Naive thymus-derived CD8-positive, alpha-beta T cell (primary cell): ENCODE measurements at regions not wholly inside any gene's neighbourhood (a gene's known extent, or its start where the extent isn't known, plus 50 kb on each side); places are given as distances from the start of the nearest gene placed in this dataset.
A peak's percentile ranks its signal among the peaks of the same experiment; 100 is the strongest.
"Not testable (repeated sequence)": the region's sequence is repeated elsewhere in the genome, so short reads cannot be mapped to it uniquely, and the experiment has no call there.

Source experiments
- ATAC-seq, 2 donors: fragments of 150-1000 bp; cut with Tn5 transposase in 1 of 2; sonication (Bioruptor Pico), chemical (Tn5 transposase) in 1 of 2; 1 replicate in 1 of 2; 2 replicates in 1 of 2; pipeline ENCODE4 v1.10.0; 2021; ENCODE audit warnings: mild to moderate bottlenecking in 2 of 2, moderate library complexity in 2 of 2
- POLR2A ChIA-PET: fragments of 350-600 bp; sonication (Branson Sonifier 250); formaldehyde crosslinking; loops from one replicate; lab custom pipeline; 2021; ENCODE audit warnings: antibody characterized with exemption; lab: Charles Lee
- DNase-seq, 10 donors: peaks; one replicate each; pipeline versions ENCODE4 v3.0.0 to v3.0.0-alpha.2; 2020 to 2022
- H3K27ac Mint-ChIP-seq, 10 donors: one replicate each; pipeline ENCODE4 v1.8.0; 2020 to 2022; ENCODE audit warnings: mild to moderate bottlenecking in 10 of 10, mixed read lengths in 10 of 10, moderate library complexity in 4 of 10, inconsistent platforms in 1 of 10
- H3K27me3 Mint-ChIP-seq, 5 donors: one replicate each; pipeline ENCODE4 v1.8.0; 2021 to 2022; ENCODE audit warnings: mixed read lengths in 5 of 5
- H3K36me3 Mint-ChIP-seq, 3 donors: one replicate each; pipeline ENCODE4 v1.8.0; 2020 to 2022; ENCODE audit warnings: mixed read lengths in 3 of 3, mild to moderate bottlenecking in 2 of 3, inconsistent platforms in 1 of 3
- H3K4me1 Mint-ChIP-seq, 4 donors: one replicate each; pipeline ENCODE4 v1.8.0; 2021 to 2022; ENCODE audit warnings: mixed read lengths in 4 of 4
- H3K4me3 Mint-ChIP-seq, 10 donors: one replicate each; pipeline ENCODE4 v1.8.0; 2020 to 2022; ENCODE audit warnings: mild to moderate bottlenecking in 10 of 10, mixed read lengths in 10 of 10, moderate library complexity in 6 of 10, inconsistent platforms in 1 of 10
- H3K9me3 Mint-ChIP-seq, 9 donors: one replicate each; pipeline ENCODE4 v1.8.0; 2020 to 2022; ENCODE audit warnings: mixed read lengths in 9 of 9, mild to moderate bottlenecking in 3 of 9, inconsistent platforms in 1 of 9, moderate library complexity in 1 of 9

DNA sequence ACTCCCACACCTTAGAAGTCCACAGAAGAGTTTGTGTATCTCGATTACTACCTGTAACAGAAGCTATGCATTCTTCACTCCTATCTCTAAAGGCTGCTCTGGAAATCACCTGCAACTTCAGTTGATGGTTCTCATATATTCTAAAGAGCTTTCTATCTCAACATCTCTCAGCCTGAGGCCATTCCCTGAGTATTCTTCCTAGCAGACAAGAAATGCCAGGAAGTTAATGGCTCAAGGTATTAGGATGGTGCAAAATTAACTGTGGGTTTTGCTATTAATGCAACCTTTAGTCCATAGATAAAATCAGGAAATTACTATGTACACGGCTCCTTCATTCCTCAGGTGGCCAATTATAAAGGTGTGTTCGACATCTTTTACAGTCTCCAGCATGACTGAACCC, 290.1 kb downstream of the ZNF716 start:
- ATAC-seq, H3K27me3 Mint-ChIP-seq, POLR2A ChIA-PET, H3K36me3 Mint-ChIP-seq, H3K4me1 Mint-ChIP-seq, H3K27ac Mint-ChIP-seq, DNase-seq, H3K4me3 Mint-ChIP-seq: not testable (repeated sequence)
- H3K9me3 Mint-ChIP-seq = peaks cover 8 to 25% (median 15%) of the 10 kb centered on the region in 9 donors

DNA sequence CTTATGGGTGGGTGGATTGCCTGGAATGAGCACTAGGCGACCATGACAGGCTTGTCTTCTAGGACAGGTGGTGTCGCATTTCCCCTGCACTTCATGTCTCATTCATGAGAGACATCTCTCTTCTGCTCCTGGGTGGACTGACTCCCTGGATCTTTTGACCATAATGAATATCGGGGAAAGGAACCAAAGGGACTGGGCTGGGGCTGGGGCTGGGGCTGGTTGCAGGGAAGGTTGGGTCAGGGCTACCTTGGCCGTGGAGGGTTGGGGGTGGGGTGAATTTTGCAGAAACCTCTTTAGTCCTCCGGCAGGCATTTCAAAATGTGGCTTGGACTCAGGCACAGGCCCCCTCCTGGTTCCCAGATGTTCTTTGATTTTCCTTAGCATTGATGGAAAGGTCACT, 319.2 kb downstream of the ZNF716 start:
- ATAC-seq = no peak
- Mint-ChIP-seq H3K4me3 (no peak overlapping the region), H3K36me3 (peaks cover 0 to 10% (median 3%) of the 10 kb centered on the region in 3 donors), H3K4me1 (peaks cover 0 to 4% (median 1%) of the 10 kb centered on the region in 4 donors), H3K9me3 (peaks cover 4 to 45% (median 20%) of the 10 kb centered on the region in 9 donors), H3K27ac (no peak overlapping the region), H3K27me3 (no peaks in the 10 kb centered on the region)
- POLR2A ChIA-PET = no interaction called here
- DNase-seq = no peak

DNA sequence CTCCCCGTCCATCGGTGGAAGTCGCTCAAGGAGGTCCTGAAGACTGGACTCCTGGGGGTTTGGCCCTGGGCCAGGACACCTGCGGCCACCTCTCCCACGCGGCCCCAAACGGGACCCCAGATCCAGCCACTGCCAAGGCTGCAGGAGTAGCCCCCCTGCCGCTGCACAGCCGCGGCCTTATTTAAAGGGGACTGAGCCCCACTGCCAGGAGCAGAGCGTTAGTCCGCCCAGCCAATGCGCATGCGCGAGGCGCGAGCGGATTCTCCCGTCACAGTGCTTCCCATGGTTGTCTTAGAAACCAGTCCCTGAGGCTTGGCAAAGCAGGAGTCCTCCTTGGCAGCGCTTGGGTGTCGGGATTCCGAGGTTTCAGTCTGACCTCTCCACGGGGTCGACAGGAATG, 320.0 kb downstream of the ZNF716 start:
- H3K27me3 Mint-ChIP-seq = no peaks in the 10 kb centered on the region
- peaks cover 4 to 53% (median 21%) of the 10 kb centered on the region in 9 donors for H3K9me3 Mint-ChIP-seq
- peaks cover 0 to 4% (median 1%) of the 10 kb centered on the region in 4 donors for H3K4me1 Mint-ChIP-seq
- peaks cover 0 to 15% (median 3%) of the 10 kb centered on the region in 3 donors for H3K36me3 Mint-ChIP-seq
- no peak overlapping the region for H3K4me3 Mint-ChIP-seq
- ATAC-seq = no peak
- POLR2A ChIA-PET = no interaction called here
- no peak for DNase-seq
- H3K27ac Mint-ChIP-seq = no peak overlapping the region

DNA sequence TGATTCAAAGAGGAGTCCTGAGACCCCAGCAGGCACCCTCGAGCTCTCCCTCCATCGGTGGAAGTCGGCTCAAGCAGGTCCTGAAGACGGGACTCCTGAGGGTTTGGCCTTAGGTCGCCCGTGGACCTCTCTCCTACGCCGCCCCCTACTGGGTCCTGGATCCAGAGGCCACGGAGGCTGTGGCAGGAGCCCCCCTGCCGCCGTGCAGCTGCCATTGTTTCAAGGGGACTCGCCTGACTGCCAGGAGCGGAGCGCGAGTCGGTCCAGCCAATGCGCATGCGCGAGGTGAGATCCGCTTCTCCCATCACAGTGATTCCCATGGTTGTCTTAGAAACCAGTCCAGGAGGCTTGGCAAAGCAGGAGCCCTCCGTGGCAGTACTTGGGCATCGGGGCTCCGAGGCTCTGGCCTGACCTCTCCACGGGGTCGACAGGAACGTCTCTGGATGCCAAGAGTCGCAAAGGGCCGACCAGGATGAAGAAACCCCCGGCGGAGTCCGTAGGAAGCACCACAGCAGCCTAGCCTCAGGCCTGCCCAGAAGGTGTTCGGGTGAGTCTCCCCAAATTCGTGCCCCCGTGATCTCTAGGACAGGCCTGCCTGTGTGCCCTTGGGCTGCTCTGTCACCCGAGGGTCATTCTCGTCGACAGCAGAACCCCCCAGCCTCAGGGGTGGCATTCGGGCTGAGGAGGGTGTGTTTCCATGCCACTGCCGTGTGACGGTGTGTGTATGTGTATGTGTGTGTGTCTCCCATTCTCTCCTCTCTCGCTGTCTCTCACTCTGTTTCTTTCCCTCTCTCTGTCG, 322.3 kb downstream of the ZNF716 start:
- no peak overlapping the region for H3K4me3 Mint-ChIP-seq
- POLR2A ChIA-PET = no interaction called here
- H3K27ac Mint-ChIP-seq = peak overlapping the region in 1 of 10 donors; percentile 69
- H3K9me3 Mint-ChIP-seq = peaks cover 0 to 64% (median 33%) of the 10 kb centered on the region in 9 donors
- H3K27me3 Mint-ChIP-seq = no peaks in the 10 kb centered on the region
- ATAC-seq (no peak), DNase-seq (no peak)
- peaks cover 1 to 17% (median 3%) of the 10 kb centered on the region in 3 donors for H3K36me3 Mint-ChIP-seq
- H3K4me1 Mint-ChIP-seq = peaks cover 0 to 4% (median 1%) of the 10 kb centered on the region in 4 donors

DNA sequence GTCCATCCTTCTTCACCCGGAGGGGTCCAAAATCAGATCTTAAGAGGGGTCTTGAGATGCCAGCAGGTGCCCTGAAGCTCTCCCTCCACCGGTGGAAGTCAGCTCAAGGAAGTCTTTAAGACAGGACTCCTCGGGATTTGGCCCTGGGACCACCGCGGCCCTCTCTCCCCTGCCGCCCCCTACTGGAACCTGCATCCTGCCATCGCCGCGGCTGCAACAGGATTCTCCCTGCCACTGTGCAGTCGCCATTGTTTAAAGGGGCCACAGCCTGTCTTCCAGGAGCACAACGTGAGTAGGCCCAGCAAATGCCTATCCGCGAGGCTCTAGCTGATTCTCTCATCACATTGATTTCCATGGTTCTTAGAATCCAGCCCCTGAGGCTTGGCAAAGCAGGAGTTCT, 324.3 kb downstream of the ZNF716 start:
- Mint-ChIP-seq H3K27me3 (no peaks in the 10 kb centered on the region), H3K27ac (no peak overlapping the region), H3K36me3 (peaks cover 1 to 21% (median 3%) of the 10 kb centered on the region in 3 donors), H3K9me3 (peaks cover 0 to 66% (median 36%) of the 10 kb centered on the region in 9 donors), H3K4me3 (no peak overlapping the region), H3K4me1 (peaks cover 0 to 4% (median 2%) of the 10 kb centered on the region in 4 donors)
- POLR2A ChIA-PET = no interaction called here
- DNase-seq (no peak), ATAC-seq (no peak)

DNA sequence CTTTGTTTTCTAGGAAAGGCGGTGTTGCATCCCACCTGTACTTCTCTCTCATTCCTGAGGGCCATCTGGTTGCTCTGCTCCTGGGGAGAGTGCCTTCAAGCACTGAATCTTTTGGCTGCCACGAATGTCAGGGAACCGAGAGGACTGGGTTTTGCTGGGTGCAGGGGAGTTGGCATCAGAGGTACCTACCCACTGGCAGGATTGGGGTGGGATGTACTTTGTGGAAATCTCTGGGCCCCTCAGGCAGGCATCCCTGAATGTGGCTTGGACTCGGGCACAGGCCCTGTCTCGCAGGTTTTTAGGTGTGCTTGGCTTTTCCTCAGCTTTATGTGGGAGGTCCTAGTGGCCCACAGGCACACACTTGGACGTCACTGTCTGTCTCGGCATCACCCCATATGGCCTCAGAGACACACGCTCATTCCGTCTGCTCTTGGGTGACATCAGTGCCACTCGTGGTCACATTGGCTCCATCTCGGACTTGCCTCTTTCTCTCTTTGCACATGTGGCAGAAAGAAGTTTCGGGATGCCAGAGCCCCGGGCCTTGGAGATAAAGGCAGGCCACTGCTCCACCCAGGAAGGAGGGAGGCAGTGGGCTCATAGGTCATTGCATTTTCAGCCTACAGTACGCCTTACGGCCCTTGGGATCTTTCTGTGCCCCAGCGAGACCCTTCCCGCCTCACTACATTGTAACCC, 325.6 kb downstream of the ZNF716 start:
- H3K9me3 Mint-ChIP-seq = peaks cover 0 to 65% (median 36%) of the 10 kb centered on the region in 9 donors
- peak overlapping the region in 1 of 10 donors; percentile 24 for H3K27ac Mint-ChIP-seq
- peaks cover 1 to 20% (median 2%) of the 10 kb centered on the region in 3 donors for H3K36me3 Mint-ChIP-seq

DNA sequence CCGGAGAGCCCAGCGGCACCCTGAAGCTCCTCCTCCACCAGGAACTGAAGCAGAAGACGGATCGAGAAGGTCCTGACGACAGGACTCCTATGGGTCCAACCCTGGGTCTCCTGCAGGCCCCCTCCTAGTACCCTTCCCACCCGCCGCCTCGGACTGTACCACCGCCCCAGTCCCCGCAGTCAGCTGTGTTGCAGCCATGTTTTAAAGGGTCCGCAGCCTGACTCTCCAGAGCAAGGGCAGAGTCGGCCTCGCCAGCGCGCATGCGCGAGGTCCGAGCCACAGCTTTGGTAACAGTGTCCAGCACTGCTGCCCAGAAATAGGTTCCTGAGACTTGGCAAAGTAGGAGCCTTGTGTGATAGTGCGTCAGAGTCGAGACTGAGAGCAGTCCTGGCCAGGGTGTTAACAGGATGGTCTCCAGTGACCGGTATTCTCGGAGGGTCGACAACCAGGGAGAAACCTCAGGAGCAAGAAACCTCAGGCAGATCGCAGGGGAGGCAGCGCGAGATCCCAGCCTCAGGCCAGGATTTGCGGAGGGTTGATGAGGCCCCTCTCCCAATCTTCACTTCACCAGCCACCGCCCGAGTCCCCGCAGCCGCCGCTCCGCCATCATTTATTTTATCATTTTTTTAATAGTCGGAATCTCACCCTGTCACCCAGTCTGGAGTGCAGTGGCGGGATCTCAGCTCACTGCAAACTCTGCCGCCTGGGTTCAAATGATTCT, 326.3 kb downstream of the ZNF716 start:
- H3K36me3 Mint-ChIP-seq = peaks cover 0 to 17% (median 1%) of the 10 kb centered on the region in 3 donors
- peaks cover under 1 to 63% (median 34%) of the 10 kb centered on the region in 9 donors for H3K9me3 Mint-ChIP-seq

More for the DNA sequence above, 325.6 kb downstream of the ZNF716 start:
- DNase-seq (no peak), ATAC-seq (no peak)
- Mint-ChIP-seq H3K4me1 (peaks cover 0 to 3% (median 2%) of the 10 kb centered on the region in 4 donors), H3K4me3 (no peak overlapping the region), H3K27me3 (no peaks in the 10 kb centered on the region)
- POLR2A ChIA-PET = no interaction called here

DNA sequence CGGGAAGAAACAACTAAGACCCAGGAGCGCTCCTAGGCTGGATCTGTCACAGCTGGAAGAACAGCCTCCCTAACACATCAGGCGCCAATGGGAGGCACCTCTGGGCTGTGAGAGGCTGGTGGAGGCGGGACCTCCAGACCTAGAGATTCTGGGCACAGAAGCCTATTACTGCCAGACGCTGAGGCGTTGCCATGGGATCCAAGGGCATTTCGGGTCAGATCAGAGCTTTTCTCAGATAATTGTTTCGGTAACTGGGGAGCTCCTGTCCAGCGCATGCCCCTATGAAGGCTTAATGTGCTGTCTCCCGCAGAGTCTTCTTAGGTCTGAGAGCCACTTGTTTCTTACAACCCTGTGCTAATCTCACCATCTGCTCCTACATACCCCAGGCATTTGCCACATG, 339.2 kb downstream of the ZNF716 start:
- no peak overlapping the region for H3K27ac Mint-ChIP-seq
- POLR2A ChIA-PET = no interaction called here
- ATAC-seq (no peak), DNase-seq (no peak)
- no peak overlapping the region for H3K4me3 Mint-ChIP-seq
- H3K27me3 Mint-ChIP-seq = peaks cover 0 to 1% (median 0%) of the 10 kb centered on the region in 5 donors
- H3K9me3 Mint-ChIP-seq = peaks cover 0 to 28% (median 10%) of the 10 kb centered on the region in 9 donors
- H3K4me1 Mint-ChIP-seq = no peaks in the 10 kb centered on the region
- peaks cover 0 to 8% (median 0%) of the 10 kb centered on the region in 3 donors for H3K36me3 Mint-ChIP-seq

More for the DNA sequence above, 326.3 kb downstream of the ZNF716 start:
- H3K4me1 Mint-ChIP-seq, H3K27me3 Mint-ChIP-seq, POLR2A ChIA-PET, DNase-seq, ATAC-seq, H3K4me3 Mint-ChIP-seq: not testable (repeated sequence)
- H3K27ac Mint-ChIP-seq = peak overlapping the region in 1 of 10 donors; percentile 24

DNA sequence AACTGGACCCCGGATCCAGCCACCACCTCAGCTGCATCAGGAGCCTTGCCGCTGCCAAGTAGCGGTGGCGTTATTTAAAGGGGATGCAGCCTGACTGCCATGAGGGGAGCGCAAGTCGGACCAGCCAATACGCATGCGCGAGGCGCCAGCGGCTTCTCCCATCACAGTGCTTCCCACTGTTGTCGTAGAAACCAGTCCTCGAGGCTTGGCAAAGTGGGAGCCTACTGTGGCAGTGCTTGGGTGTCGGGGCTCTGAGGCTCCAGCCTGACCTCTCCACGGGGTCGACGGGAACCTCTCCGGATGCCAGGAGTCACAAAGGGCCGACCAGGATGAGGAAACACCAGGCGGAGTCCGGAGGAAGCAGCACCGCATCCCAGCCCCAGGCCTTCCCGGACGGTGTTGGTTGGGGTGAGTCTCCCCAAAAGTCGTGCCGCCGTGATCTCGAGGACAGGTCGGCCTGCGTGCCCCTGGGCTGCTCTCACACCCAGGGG, 369.6 kb downstream of the ZNF716 start:
- POLR2A ChIA-PET = no interaction called here
- H3K9me3 Mint-ChIP-seq = peaks cover 7 to 46% (median 17%) of the 10 kb centered on the region in 9 donors
- H3K27me3 Mint-ChIP-seq = no peaks in the 10 kb centered on the region
- H3K4me1 Mint-ChIP-seq = peaks cover 0 to 2% (median 0%) of the 10 kb centered on the region in 4 donors
- no peak overlapping the region for H3K4me3 Mint-ChIP-seq
- DNase-seq (no peak), ATAC-seq (no peak)
- H3K27ac Mint-ChIP-seq = no peak overlapping the region
- peaks cover 0 to 14% (median 0%) of the 10 kb centered on the region in 3 donors for H3K36me3 Mint-ChIP-seq

DNA sequence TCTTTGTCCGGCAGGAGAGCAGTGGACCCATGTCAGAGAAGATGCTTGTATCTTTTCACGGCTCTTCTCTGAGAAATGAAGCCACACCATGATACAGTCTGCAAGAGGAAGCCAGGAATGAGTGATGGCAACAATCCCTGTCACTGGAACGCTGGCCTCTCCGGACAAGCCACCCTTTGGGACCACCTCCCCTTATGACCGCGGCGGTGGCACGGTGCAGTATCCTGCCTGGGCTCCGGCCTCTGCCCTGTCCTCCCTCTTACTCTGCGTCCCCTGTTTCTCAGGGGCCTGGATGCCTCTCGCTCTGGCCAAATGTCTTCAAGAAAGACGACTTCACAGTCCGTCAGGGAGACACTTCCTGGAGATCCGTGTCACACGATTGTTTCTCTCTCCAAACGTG, 370.5 kb downstream of the ZNF716 start:
- no peak for ATAC-seq
- Mint-ChIP-seq H3K4me3 (no peak overlapping the region), H3K9me3 (peaks cover 7 to 48% (median 20%) of the 10 kb centered on the region in 9 donors), H3K27me3 (no peaks in the 10 kb centered on the region), H3K4me1 (peaks cover 0 to 2% (median 0%) of the 10 kb centered on the region in 4 donors), H3K27ac (no peak overlapping the region), H3K36me3 (peaks cover 0 to 14% (median 0%) of the 10 kb centered on the region in 3 donors)
- no peak for DNase-seq
- POLR2A ChIA-PET = no interaction called here

DNA sequence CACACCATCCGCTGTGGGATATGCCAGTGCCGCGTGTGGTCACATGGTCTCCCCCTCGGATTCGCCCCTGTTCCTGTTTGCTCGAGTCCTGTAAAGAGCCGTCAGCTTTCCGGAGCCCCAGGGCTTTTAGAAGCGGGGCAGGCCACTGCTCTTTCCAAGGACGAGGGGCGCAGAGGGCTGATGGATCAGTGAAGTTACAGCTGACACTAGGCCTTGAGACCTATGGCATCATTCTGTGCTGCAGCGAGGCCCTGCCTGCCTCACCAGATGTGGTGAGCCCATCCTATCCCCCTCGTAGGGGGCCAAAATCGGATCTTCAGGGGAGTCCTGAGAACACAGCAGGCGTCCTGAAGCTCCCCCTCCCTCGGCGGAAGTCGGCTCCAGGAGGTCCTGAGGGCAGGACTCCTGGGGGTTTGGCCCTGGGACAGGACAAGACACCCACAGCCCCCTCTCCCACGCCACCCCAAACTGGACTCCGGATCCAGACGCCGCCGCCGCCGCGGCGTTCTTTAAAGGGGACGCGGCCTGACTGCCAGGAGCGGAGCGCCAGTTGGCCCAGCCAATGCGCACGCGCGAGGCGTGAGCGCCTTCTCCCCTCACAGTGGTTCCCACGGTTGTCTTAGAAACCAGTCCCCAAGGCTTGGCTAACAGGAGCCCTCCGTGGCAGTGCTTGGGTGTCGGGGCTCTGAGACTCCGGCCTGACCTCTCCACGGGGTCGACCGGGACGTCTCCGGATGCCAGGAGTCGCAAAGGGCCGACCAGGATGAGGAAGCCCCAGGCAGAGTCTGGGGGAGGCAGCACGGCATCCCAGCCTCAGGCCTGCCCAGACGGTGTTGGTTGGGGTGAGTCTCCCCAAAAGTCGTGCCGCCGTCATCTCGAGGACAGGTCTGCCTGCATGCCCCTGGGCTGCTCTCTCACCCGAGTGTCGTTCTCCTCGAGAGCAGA, 371.7 kb downstream of the ZNF716 start:
- DNase-seq = no peak
- no peak overlapping the region for H3K27ac Mint-ChIP-seq

More for the DNA sequence above, 371.7 kb downstream of the ZNF716 start:
- Mint-ChIP-seq H3K36me3 (peaks cover 0 to 14% (median 0%) of the 10 kb centered on the region in 3 donors), H3K4me1 (peaks cover 0 to 2% (median 0%) of the 10 kb centered on the region in 4 donors), H3K27me3 (no peaks in the 10 kb centered on the region), H3K9me3 (peaks cover 7 to 52% (median 20%) of the 10 kb centered on the region in 9 donors), H3K4me3 (no peak overlapping the region)
- no peak for ATAC-seq
- POLR2A ChIA-PET = no interaction called here
